ENCODE measurements at regions not wholly inside any gene's neighbourhood (a gene's known extent, or its start where the extent isn't known, plus 50 kb on each side); places are given as distances from the start of the nearest gene placed in this dataset.

- no peak for TF ChIP-seq SP4 (IDR thresholded peaks at IDR 0.05; ENCODE audit: low read length)
- TF ChIP-seq SIRT6 (IDR thresholded peaks at IDR 0.05; ENCODE audit: low read length), result no peak
- TF ChIP-seq, protein P1, sequence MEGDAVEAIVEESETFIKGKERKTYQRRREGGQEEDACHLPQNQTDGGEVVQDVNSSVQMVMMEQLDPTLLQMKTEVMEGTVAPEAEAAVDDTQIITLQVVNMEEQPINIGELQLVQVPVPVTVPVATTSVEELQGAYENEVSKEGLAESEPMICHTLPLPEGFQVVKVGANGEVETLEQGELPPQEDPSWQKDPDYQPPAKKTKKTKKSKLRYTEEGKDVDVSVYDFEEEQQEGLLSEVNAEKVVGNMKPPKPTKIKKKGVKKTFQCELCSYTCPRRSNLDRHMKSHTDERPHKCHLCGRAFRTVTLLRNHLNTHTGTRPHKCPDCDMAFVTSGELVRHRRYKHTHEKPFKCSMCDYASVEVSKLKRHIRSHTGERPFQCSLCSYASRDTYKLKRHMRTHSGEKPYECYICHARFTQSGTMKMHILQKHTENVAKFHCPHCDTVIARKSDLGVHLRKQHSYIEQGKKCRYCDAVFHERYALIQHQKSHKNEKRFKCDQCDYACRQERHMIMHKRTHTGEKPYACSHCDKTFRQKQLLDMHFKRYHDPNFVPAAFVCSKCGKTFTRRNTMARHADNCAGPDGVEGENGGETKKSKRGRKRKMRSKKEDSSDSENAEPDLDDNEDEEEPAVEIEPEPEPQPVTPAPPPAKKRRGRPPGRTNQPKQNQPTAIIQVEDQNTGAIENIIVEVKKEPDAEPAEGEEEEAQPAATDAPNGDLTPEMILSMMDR (IDR thresholded peaks at IDR 0.05; ENCODE audit: control extremely low read depth in 1 of 3, insufficient read depth in 1 of 3, low read depth in 1 of 3, low read length in 3 of 3), result no peak
- TF ChIP-seq EP300 (IDR thresholded peaks at IDR 0.05; ENCODE audit: borderline replicate concordance in 1 of 2, low read depth in 2 of 2, low read length in 2 of 2), result no peak
- no peak for TF ChIP-seq MAX (IDR thresholded peaks at IDR 0.05)
- no peak for TF ChIP-seq SP1 (IDR thresholded peaks at IDR 0.05; ENCODE audit: low read depth, low read length)
- TF ChIP-seq GTF2F1 (IDR thresholded peaks at IDR 0.05; ENCODE audit: borderline replicate concordance, low read depth, low read length), result no peak
- TF ChIP-seq POLR2A (IDR thresholded peaks at IDR 0.05; ENCODE audit: control extremely low read depth in 1 of 2, low read depth in 2 of 2, low read length in 2 of 2), result no peak
- TF ChIP-seq GABPA (IDR thresholded peaks at IDR 0.05; ENCODE audit: borderline replicate concordance, insufficient read depth, low read length), result no peak
- TF ChIP-seq CHD2 (IDR thresholded peaks at IDR 0.05; ENCODE audit: low read length), result no peak
- TF ChIP-seq SIX5 (IDR thresholded peaks at IDR 0.05; ENCODE audit: low read depth, low read length), result no peak
Observed at GRCh38 chr2:236717729-236718128, 148.1 kb downstream of the ACKR3 start.

All from H1 (cell line).